Activated B cell treated with CpG ODN at 0.5 μM for 24 hours (primary cell): ENCODE measurements at regions not wholly inside any gene's neighbourhood (a gene's known extent, or its start where the extent isn't known, plus 50 kb on each side); places are given as distances from the start of the nearest gene placed in this dataset.
"Not testable (repeated sequence)": the region's sequence is repeated elsewhere in the genome, so short reads cannot be mapped to it uniquely, and the experiment has no call there.

Experiments used
- ATAC-seq: fragments of 200-7000 bp; cut with Tn5 transposase; one replicate; pipeline ENCODE4 v1.10.0; 2021; ENCODE audit warnings: low read depth, mild to moderate bottlenecking, moderate library complexity
- CTCF ChIA-PET: fragments of 350-600 bp; sonication (Branson Sonifier 250); formaldehyde crosslinking; loops from one replicate; lab custom pipeline; 2021; ENCODE audit warnings: antibody characterized with exemption; lab: Charles Lee
- POLR2A ChIA-PET: fragments of 350-600 bp; sonication (Branson Sonifier 250); formaldehyde crosslinking; loops from one replicate; lab custom pipeline; 2021; ENCODE audit warnings: antibody characterized with exemption; lab: Charles Lee
- DNase-seq: peaks from one replicate; pipeline ENCODE4 v3.0.0; 2022
- H3K27ac Mint-ChIP-seq: one replicate; pipeline ENCODE4 v1.8.0; 2020; ENCODE audit warnings: mixed read lengths
- H3K27me3 Mint-ChIP-seq: one replicate; pipeline ENCODE4 v1.8.0; 2021; ENCODE audit warnings: mixed read lengths
- H3K36me3 Mint-ChIP-seq: one replicate; pipeline ENCODE4 v1.8.0; 2021; ENCODE audit warnings: low read depth, mixed read lengths
- H3K4me1 Mint-ChIP-seq: one replicate; pipeline ENCODE4 v1.8.0; 2021; ENCODE audit warnings: mixed read lengths
- H3K4me3 Mint-ChIP-seq: one replicate; pipeline ENCODE4 v1.8.0; 2020; ENCODE audit warnings: mild to moderate bottlenecking, mixed read lengths
- H3K9me3 Mint-ChIP-seq: one replicate; pipeline ENCODE4 v1.8.0; 2020; ENCODE audit warnings: mixed read lengths
- intact Hi-C: fragments of 100-400 bp; cut with micrococcal nuclease; formaldehyde crosslinking; loops from one replicate; pipeline ENCODE4 v1.15.1; 2024
- TF ChIP-seq, protein P1 (sequence below): fragments of 200-600 bp; IDR thresholded peaks from one replicate; pipeline ENCODE4 v1.8.0; 2022; ENCODE audit warnings: antibody characterized with exemption, mild to moderate bottlenecking

DNA sequence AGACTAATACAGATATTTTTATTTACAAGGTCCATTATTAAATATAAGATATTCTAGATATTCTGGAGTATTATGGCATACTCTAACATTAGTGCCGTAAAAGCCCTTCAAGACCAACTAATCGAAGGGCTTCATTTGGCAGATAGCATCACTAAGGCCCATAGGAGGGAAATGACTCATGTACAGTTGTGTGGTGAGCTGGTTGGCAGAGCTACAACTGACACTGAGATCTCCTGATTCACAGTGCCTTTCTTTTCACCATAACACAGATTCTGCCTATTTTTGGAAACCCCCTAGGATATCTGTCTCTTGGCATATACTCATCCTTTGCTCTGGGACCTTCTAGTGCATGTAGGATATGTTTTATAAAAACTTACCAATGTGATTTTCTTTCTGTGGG lies 201.7 kb upstream of the AFF2 start:
- Mint-ChIP-seq H3K27ac (no peak overlapping the region), H3K4me3 (no peak overlapping the region), H3K36me3 (no peaks in the 10 kb centered on the region), H3K27me3 (no peaks in the 10 kb centered on the region), H3K9me3 (no peaks in the 10 kb centered on the region), H3K4me1 (peaks cover 4% of the 10 kb centered on the region)
- intact Hi-C loops, result no loop called here
- DNase-seq (no peak), ATAC-seq (no peak)
- TF ChIP-seq, protein P1, sequence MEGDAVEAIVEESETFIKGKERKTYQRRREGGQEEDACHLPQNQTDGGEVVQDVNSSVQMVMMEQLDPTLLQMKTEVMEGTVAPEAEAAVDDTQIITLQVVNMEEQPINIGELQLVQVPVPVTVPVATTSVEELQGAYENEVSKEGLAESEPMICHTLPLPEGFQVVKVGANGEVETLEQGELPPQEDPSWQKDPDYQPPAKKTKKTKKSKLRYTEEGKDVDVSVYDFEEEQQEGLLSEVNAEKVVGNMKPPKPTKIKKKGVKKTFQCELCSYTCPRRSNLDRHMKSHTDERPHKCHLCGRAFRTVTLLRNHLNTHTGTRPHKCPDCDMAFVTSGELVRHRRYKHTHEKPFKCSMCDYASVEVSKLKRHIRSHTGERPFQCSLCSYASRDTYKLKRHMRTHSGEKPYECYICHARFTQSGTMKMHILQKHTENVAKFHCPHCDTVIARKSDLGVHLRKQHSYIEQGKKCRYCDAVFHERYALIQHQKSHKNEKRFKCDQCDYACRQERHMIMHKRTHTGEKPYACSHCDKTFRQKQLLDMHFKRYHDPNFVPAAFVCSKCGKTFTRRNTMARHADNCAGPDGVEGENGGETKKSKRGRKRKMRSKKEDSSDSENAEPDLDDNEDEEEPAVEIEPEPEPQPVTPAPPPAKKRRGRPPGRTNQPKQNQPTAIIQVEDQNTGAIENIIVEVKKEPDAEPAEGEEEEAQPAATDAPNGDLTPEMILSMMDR, result no peak
- POLR2A ChIA-PET, result no interaction called here
- CTCF ChIA-PET, result no interaction called here

DNA sequence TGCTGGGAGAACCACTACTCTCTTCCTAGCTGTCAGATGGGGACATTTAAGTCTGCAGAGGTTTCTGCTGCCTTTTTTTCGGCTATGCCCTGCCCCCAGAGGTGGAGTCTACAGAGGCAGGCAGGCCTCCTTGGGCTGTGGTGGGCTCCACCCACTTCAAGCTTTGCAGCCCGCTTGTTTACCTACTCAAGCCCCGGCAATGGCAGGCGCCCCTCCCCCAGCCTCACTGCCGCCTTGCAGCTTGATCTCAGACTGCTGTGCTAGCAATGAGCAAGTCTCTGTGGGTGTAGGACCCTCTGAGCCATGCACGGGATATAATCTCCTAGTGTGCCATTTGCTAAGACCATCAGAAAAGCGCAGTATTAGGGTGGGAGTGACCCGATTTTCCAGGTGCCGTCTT lies 195.2 kb upstream of the AFF2 start:
- DNase-seq, H3K27me3 Mint-ChIP-seq, ATAC-seq, H3K27ac Mint-ChIP-seq, POLR2A ChIA-PET, intact Hi-C loops, H3K36me3 Mint-ChIP-seq, H3K4me3 Mint-ChIP-seq, H3K9me3 Mint-ChIP-seq, H3K4me1 Mint-ChIP-seq, CTCF ChIA-PET: not testable (repeated sequence)

DNA sequence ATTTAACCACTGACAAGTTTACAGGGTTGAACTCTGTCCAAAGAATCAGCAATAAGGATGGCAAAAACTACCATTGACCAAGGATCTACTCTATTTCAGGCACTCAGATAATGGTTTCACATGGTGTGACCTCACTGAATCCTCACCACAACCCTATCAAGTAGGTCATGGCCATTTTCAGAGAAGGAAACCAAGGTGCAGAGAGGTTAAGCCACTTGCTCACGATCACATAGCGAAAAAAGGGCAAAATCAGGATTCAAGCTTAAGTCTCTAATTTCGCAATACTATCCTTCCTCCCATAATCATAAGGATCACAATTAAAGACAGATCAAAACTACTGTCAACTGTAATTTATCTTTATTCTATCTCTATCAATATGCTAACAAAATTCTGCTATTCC lies 191.0 kb upstream of the AFF2 start:
- no peaks in the 10 kb centered on the region for H3K9me3 Mint-ChIP-seq
- H3K4me3 Mint-ChIP-seq, result no peak overlapping the region
- intact Hi-C loops, result no loop called here
- H3K36me3 Mint-ChIP-seq, result no peaks in the 10 kb centered on the region
- CTCF ChIA-PET, result no interaction called here
- DNase-seq, result no peak
- TF ChIP-seq, protein P1, result no peak
- no peak overlapping the region for H3K27ac Mint-ChIP-seq
- ATAC-seq, result no peak
- POLR2A ChIA-PET, result no interaction called here
- no peaks in the 10 kb centered on the region for H3K27me3 Mint-ChIP-seq
- H3K4me1 Mint-ChIP-seq, result peaks cover 8% of the 10 kb centered on the region

DNA sequence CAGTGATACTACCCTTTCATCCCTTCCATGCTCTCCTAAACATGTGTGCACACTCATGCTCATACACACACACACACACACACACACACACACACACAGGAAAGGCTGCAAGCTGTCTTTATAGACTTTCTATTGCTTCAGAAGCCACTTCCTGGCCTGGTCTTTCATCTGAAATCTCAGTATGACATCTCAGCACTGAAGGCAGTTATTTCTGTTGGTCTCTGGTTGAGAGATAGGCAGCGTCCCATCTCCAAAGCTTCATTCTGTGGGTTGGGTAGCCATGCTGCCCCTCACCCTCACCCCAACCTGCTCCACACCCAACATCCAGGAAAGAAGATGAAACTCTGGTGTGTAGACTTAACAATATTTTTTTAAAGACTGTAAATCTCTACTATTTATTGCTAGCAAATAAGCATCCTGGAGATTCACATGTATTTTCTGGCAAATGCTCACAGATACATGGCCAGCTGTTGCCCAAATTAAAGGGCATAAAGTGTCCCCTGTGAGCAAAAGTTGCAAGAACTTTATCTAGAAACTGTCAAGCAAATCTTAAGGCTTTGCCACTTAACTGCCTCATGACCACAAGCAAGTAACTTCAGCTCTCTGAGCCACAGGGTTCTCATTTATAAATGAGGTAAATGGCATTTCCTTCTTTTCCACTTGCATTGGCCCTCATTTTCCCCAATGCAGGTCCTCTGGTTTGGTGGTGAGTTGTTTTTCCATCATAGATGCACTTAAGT lies 189.8 kb upstream of the AFF2 start:
- DNase-seq (no peak), ATAC-seq (no peak)
- Mint-ChIP-seq H3K36me3 (no peaks in the 10 kb centered on the region), H3K4me3 (no peak overlapping the region), H3K4me1 (peaks cover 8% of the 10 kb centered on the region), H3K27me3 (no peaks in the 10 kb centered on the region), H3K9me3 (no peaks in the 10 kb centered on the region), H3K27ac (no peak overlapping the region)
- intact Hi-C loops, result no loop called here
- ChIA-PET CTCF (no interaction called here), POLR2A (no interaction called here)
- TF ChIP-seq, protein P1, result no peak

DNA sequence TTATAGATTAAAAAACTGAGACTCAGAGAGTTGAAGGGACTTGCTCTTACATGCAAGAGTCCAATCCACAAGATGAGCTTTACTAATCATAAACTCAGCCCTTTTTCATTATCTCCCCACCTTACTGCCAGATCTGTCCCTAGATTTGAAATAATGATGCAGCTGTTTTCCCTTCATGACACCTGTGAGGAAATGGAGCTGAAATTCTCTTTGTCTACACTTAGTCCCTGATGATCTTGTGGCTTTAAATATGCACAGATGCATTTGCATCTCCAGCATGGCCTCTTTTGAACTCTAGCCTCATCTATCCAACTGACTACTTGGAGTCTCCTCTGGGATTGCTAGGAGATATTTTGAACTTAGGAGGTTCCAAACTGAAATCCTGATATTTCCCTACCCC lies 188.9 kb upstream of the AFF2 start:
- ChIA-PET CTCF (no interaction called here), POLR2A (no interaction called here)
- Mint-ChIP-seq H3K27ac (no peak overlapping the region), H3K36me3 (no peaks in the 10 kb centered on the region), H3K27me3 (no peaks in the 10 kb centered on the region), H3K4me1 (peaks cover 11% of the 10 kb centered on the region), H3K4me3 (no peak overlapping the region), H3K9me3 (no peaks in the 10 kb centered on the region)
- TF ChIP-seq, protein P1, result no peak
- ATAC-seq (no peak), DNase-seq (no peak)
- intact Hi-C loops, result no loop called here

DNA sequence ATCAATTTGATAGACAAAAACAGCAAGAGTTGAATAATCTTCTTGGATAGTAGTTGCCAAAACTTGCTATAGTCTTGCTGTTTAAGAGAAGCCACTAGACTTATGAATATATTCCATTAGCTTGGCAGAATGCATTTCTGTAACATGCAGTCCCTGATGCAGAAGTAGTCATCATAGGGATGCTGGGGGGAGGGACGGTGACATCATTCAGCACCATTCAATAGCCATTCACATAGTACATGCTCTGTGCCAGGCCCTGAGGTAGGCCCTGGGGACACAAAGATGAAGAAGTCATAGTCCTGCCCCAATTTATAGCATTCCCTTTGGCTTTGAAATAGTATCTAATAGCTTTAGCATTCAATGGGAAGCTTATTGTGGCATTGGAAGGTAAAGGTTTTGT lies 185.5 kb upstream of the AFF2 start:
- intact Hi-C loops, result no loop called here
- ChIA-PET POLR2A (no interaction called here), CTCF (no interaction called here)
- H3K36me3 Mint-ChIP-seq, result no peaks in the 10 kb centered on the region
- ATAC-seq (no peak), DNase-seq (no peak)
- H3K4me1 Mint-ChIP-seq, result peaks cover 14% of the 10 kb centered on the region
- no peak overlapping the region for H3K4me3 Mint-ChIP-seq
- TF ChIP-seq, protein P1, result no peak
- no peaks in the 10 kb centered on the region for H3K9me3 Mint-ChIP-seq
- H3K27me3 Mint-ChIP-seq, result no peaks in the 10 kb centered on the region
- H3K27ac Mint-ChIP-seq, result no peak overlapping the region
